Urinary bladder (tissue), 3 donors: ENCODE measurements at regions not wholly inside any gene's neighbourhood (a gene's known extent, or its start where the extent isn't known, plus 50 kb on each side); places are given as distances from the start of the nearest gene placed in this dataset.

Experiments
- DNase-seq: peaks from one replicate; pipeline ENCODE4 v3.0.0-alpha.2; 2015; ENCODE audit errors: extremely low spot score
- H3K27ac ChIP-seq: one replicate; pipeline ENCODE4 v1.5.1; 2013; ENCODE audit warnings: low read depth, mild to moderate bottlenecking, moderate library complexity
- H3K36me3 ChIP-seq: one replicate; pipeline ENCODE4 v1.6.1; 2013; ENCODE audit warnings: mild to moderate bottlenecking, moderate library complexity; ENCODE audit not compliant: insufficient read depth
- H3K4me1 ChIP-seq: one replicate; pipeline ENCODE4 v1.6.1; 2013; ENCODE audit warnings: mild to moderate bottlenecking, moderate library complexity; ENCODE audit not compliant: insufficient read depth
- H3K4me3 ChIP-seq: one replicate; pipeline ENCODE4 v1.5.1; 2013; ENCODE audit warnings: low read depth, low read length
- WGBS: extraction: QIAGEN DNeasy Blood & Tissue Kit; methylation state at CpG from one replicate; pipeline ENCODE4 v1.1.7; 2013; 5-methylcytosine and 5-hydroxymethylcytosine counted together
- donor health status: healthy with polysubstance abuse.
- donor health status: healthy.

DNA sequence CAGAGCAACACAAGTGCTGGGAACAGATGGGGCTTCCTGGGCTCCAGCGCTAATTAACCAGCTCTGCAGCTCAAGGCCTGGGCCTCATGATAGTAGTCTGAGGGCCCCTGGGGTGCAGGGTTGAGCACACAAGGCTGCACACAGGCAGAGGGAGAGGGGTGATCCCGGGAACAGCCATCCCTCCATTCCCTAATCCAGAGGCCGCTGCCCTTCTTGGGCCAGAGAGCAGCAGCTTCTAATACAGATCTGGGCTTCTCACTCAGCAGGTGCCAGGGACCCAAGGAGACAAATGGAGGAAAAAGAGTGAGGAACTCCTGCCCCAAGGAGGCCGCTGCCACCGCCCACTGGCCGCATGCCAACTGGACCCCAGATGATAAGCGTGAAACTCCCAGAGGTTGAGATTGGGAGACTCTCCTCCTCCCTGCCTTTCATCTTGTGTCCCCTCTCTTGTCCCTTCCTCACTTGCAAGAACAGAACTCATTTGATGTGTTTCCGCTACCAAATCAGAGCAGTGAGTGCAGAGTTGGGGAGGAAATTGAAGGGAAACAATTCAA, 58.0 kb upstream of the IFNAR2 start:
- no peak for DNase-seq
- WGBS: 62% methylated on average over 8 of the region's 8 CpGs
- Histone ChIP-seq H3K4me3 (no peak overlapping the region), H3K36me3 (no peaks in the 10 kb centered on the region), H3K27ac (no peak overlapping the region), H3K4me1 (no peaks in the 10 kb centered on the region)

DNA sequence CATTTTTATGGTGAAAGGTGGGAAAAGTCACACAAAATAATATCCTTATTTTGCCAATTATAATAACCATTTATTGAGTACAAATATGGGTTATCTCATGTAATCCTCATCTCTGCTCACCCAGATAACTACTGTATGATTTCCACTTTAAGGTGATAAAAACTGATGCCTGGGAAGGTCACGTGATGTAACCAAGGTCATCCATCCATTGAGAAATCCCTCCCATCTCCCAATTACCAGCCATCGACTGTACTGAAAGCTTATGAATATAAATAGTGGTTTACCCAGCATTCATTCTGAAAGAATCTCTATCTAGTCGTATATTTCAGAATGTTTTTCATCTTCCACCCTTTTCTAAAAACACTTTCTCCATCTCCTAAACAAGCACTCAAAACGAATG, 55.0 kb upstream of the IFNAR2 start:
- no peak overlapping the region for H3K27ac ChIP-seq
- no peak for DNase-seq
- no peaks in the 10 kb centered on the region for H3K36me3 ChIP-seq
- WGBS: 72% methylated on average over 4 of the region's 4 CpGs
- H3K4me3 ChIP-seq: no peak overlapping the region
- H3K4me1 ChIP-seq: no peaks in the 10 kb centered on the region
